ENCODE measurements at regions not wholly inside any gene's neighbourhood (a gene's known extent, or its start where the extent isn't known, plus 50 kb on each side); places are given as distances from the start of the nearest gene placed in this dataset.

- DNase-seq: no peak
These were observed 146.0 kb upstream of the FRMD4B start for GRCh38 chr3:69531576-69532546.

DNA sequence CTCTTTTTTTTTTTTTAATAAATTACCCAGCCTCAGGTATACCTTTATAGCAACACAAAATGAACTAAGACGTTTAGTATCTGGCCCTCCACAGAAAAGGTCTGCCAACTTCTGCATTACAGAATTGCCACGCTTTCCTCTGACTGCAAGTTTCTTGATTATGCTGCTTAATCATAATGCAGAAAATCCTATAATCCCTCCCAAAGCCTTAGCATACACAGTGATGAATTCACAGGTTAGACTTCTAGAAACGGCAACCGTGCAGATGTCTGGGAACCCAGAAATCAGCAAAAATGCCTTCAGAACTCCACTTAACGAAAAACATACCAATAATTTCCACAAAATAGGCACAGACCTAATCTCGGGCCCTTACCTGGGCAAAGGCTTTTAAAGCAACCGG is 144.7 kb upstream of the FRMD4B start:
- no peak for DNase-seq

DNA sequence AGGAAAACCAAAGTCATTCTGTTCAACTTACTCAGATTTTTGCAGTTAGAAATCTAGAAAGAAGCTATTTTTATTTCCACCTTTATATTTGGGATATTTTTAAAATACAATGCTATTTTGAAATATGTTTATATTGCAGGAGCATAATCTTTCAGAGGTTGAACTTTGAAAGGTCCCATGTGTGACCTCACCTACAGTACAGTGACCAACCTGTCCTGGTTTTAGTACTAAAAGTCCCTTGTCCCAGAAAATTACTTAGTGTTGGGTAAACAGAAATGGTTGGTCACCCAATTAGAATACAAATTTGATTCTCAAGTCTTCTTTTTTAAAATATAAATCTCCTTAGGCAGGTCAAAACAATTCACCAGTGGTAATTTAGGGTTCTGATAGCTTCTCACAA is 141.6 kb upstream of the FRMD4B start:
- DNase-seq: no peak

- DNase-seq: no peak
These were observed 138.9 kb upstream of the FRMD4B start for GRCh38 chr3:69524816-69525215.

DNA sequence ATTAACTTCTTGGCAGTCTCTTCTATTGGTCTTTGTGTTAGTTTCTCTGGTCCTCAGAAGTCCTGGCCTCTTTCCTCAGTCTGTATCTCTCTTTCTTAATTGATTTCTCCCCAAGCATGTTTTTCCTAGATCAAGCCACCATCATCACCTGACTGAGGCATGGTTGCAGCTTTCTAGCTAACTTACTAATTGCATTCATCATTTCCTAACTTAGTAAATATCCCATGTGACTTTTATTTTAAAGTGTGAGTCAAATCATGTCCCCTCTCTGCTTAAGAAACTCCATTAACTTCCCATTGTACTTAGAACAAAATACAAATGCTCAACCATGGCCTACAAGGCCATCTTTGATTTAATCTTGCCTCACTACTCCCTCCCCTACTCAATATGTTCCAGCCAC is 135.4 kb upstream of the FRMD4B start:
- DNase-seq: no peak

GRCh38 chr3:69511361-69511760 is 125.5 kb upstream of the FRMD4B start:
- no peak for DNase-seq

DNA sequence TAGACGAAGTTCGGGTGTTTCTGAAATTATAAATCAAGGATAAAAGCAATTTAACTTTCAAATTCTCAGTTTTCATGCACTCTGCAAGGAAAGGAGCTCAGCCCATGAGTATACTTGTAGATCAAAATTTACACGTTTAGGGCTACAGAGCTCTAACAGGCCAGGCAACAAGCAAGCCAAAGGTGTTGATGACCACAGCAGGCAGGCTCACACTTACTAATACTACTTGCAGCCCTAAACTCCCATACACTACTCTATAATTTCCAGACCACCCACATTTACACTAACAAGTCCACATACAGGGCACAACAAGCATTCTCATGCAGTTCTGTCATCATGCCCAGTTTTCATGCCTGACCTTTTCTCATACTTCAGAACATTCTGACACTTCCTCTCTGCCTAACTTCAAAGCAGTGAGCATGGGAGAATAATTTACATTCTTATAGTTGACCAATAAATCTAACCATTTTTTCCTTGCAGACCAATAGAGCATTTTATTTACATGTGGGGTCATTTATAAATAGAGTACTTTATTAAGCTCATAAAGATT is 124.7 kb upstream of the FRMD4B start:
- no peak for DNase-seq

DNA sequence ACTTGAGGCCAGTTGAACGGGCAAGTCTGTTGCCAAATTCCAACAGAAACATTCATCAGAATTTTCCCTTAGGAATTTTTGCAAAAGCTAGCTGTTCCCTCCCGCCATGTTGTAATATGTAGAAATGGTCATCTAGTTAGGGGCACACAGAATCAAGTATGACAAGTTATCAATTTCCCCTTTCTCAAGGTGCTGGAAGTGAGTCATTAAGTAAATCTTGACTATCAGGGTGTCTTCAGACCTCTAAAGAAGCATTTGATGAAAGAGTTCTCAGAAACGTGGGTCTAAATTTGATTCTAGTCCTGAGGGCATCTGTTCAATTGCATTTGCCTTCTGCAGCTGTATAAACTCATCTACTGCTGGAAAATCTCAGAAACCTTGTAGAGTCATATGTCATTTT is 123.4 kb upstream of the FRMD4B start:
- no peak for DNase-seq

DNA sequence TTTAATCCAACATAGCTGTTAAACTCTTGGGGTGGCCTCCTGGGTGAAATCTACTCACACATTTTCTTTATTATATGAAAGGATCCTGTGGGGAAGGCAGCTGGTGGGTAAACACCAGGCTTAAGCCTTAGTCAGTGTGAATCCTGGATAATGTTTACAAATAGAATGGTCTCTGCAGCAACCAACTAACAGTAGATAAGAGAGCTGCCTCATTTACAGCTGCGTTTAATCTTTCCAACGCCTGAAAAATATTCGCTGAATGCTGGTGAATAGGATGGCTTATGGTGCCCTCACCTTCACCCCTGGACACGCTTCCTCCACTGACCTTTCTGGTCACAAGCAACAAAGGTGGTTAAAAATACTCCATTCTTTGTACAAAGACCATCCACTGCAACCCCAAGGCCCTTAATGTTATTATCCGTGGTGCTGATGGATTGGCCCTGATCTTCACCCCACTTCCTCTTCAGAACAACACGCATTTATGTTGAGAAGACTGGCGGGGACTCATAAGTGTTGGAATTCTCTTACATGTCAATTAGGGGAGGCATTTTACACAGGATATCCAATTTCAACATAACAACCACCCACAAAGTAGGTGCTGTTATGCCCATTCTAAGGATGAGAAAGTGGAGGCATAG is 120.0 kb upstream of the FRMD4B start:
- peak; percentile 0 for DNase-seq

- DNase-seq: no peak
These were observed 118.3 kb upstream of the FRMD4B start for GRCh38 chr3:69504232-69504631.

DNA sequence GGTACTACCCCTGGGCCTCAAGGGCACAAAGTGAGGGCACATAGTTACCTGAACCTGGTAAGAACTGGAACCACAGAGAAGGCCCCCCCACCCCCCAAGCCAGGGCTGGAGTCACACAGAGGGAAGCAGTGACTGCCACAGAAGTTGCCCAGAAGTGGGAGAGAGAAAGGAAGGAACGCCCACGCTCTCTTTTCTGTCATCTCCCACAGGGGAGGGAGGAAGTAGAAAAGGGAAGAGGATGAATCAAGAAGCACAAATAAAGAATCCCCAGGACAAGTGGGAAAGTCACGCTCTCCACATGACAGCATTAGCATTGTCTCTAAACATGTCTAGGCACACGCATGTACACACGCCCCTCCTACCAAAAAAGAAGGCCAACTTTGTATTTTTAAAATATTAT is 114.7 kb upstream of the FRMD4B start:
- no peak for DNase-seq

GRCh38 chr3:69499899-69500421 is 114.1 kb upstream of the FRMD4B start:
- no peak for DNase-seq

DNA sequence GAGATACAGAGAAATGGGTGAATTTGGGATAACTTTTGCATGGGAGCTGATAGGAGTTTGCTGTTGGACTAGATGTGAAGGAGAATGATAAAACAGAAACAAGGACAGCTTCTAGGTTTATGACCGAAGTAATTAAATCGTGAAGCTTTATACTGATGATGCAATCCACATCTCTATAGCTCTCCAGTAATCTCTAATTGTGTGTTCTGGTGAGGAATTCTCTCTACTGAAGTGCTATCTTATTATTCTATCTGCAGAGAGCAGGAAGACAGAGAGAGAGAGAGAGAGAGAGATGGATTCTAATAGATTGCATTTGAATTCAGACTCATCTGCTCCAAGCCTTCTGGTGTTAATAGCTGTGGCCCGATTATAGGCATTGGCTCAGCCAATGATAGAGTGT is 113.5 kb upstream of the FRMD4B start:
- DNase-seq: no peak

GRCh38 chr3:69496856-69497255 is 111.0 kb upstream of the FRMD4B start:
- DNase-seq: no peak

DNA sequence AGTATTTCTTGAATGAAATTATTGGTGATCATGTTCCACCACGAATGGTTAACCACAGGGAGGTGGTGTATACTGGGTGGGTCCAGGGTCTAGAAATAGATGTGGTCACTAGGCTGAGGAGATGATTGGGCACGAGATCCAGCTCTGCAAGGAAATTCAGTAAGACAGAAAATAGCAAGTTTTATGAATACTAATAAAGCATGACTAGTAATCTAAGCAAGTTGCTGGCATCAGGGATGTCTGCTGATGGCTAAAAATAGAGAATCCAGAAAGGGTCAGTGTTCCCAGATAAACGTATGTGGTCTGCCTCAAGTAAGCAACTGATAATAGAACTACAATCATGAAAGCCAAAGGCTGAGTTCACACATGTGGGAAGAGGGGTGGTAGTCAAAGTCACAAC is 108.3 kb upstream of the FRMD4B start:
- DNase-seq: no peak

GRCh38 chr3:69493157-69493556 is 107.3 kb upstream of the FRMD4B start:
- DNase-seq: no peak

GRCh38 chr3:69491975-69492374 is 106.1 kb upstream of the FRMD4B start:
- no peak for DNase-seq

DNA sequence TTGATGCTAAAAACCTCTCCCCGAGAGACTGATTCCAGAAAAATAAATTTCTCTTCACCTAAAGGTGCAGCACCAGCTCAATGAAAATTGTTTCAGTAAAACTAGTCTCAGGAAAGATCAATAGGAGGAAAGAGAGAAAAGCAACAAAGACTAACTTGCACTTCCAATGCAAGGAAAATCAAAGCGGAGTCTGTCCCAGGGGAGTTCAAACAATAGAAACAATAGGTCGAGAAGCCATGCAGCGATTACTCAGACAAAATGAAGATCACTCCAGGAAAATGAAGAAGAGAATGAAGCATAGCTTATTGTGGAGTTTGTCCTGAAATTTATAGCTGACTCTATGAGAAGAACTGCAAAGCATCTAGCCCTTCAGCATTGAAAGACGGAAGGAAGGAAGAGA is 105.1 kb upstream of the FRMD4B start:
- no peak for DNase-seq

- no peak for DNase-seq
These were observed 104.3 kb upstream of the FRMD4B start for GRCh38 chr3:69490235-69490634.

GRCh38 chr3:69488026-69488425 is 102.1 kb upstream of the FRMD4B start:
- no peak for DNase-seq

DNA sequence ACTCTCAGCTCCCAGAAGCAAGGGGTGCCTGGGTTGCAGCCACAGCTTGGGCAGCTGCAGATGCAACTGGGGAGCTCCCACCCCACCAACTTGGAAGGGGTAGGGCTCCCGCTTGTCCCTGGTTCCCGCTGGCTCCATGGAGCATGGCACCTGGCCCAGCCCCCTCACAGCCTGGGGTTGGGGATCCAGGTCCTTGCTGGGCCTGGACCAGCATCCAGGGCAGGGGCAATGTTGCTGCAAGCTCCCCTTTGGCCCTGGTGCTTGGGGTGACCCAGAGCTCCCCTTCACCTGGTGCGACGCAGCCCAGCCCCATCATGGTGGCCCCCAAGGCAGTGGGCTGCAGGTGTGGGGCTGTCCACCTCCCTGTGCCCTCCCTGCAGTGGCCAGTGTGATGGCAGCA is 99.6 kb upstream of the FRMD4B start:
- DNase-seq: no peak

GRCh38 chr3:69484507-69485393 is 98.9 kb upstream of the FRMD4B start:
- no peak for DNase-seq

DNA sequence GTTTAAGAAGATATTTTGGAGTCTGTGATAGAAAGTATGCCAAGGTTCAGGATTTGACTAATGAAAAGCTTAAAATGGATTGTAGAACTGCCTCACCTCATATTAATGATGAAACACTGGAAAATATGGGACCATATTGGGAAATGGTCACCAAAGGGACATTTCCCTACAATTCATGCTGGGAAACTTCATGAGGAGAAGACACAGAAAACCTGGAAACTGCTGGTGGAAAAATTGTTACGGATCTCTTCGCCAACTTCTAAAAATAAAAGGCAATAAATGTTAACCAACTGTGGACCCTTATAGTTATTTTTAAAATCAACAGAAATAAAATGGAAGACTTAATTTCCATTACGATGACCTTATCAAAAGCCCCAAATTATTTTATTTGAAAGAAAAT is 97.6 kb upstream of the FRMD4B start:
- no peak for DNase-seq

All from NCI-H1092 (cell line).